Stimulated activated naive CD8-positive, alpha-beta T cell treated with anti-CD3 and anti-CD28 coated beads, Interleukin-15, Interleukin-2, amounts not matched to agents 100 U/mL and 50 U/mL, for 24 hours (primary cell): ENCODE measurements at regions not wholly inside any gene's neighbourhood (a gene's known extent, or its start where the extent isn't known, plus 50 kb on each side); places are given as distances from the start of the nearest gene placed in this dataset.
"Not testable (repeated sequence)": the region's sequence is repeated elsewhere in the genome, so short reads cannot be mapped to it uniquely, and the experiment has no call there.

Experiments
- ATAC-seq: fragments of 150-1000 bp; cut with Tn5 transposase; one replicate; pipeline ENCODE4 v1.10.0; 2021
- DNase-seq: peaks from one replicate; pipeline ENCODE4 v3.0.0; 2021

DNA sequence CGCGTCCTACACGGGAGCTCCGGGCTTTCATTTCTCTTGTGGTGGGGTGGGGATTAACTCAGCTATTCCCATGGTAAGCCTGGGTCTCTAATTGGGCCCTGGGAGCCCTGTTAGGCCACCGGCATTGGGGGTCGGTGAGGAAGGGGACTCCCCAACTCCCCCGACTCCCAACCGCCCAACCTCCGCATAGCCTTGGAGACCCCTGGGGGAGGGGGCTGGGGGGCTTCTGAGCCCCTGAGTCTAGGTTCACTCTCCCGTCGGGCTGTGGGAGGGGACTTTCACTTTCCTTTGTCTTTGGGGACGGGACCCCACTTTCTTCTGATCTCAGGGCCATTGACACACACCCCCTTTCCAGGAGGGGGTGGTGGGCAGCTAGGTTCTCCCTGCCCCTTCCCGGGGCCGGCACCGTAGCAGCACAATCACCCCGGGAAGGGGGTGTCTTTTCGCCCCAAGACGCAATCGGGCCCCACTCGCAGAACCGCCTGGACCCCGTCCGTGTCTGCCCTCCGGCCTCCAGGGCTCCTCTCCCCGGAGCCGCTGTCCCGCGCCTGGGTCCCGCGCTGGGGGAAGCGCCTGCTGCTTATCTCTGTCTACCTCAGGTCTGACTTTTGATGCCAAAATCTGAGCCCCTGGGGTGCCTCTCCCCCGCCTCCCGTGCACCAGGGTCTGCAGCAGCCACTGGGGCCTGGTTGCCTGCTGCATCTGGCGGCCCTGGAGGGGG lies 69.6 kb upstream of the ZNF658 start:
- not testable (repeated sequence) for ATAC-seq, DNase-seq

DNA sequence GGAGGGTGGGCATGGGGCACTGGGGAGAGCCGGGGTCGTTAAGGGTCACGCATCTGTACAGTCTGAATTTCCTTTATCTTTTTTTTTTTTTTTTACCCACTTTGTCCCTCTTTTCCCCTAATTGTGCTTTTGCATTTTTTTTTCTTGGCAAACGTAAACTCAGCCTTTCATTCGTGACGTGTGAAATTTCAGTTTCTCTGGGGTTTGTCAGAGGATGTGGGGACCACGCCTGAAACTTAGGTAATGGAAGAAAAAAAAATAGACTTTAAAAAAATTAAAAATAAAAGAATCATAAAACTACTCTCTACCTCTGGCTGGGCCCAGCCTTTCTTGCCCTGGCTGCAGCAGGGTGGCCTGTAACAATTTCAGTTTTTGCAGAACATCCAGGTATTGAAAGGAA lies 68.3 kb upstream of the ZNF658 start:
- ATAC-seq, DNase-seq: not testable (repeated sequence)

DNA sequence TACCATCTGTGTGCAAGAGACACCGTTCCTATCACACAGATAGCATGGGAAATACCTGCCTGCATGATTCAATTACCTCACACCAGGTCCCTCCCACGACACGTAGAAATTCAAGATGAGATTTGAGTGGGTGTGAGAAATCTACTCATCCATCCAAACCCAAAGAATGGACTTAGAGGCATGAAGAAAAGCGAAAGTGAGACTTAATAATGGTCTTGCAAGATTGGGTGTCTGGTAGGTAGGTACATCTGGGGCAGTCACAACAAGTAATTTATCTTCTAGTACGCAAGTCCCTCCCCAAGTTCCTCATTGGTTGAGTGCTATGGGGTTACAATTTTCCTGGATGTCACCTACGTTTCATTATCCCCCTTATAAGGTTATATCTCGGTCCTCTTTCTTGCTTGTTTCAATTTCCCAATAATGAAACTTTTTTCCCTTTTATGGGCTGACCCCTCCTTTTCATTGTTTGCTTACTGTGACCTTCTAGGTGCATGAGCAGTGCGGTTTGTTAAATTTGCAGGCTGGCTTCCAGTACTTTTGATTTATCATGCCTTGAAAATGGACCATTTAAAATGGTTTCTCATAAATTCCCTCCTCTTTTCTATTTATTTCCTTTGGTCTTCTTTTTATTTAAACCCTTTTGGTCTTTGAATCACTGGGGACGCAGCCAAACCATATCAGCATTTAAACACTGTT lies 63.1 kb upstream of the ZNF658 start:
- not testable (repeated sequence) for ATAC-seq, DNase-seq
